MV-4-11 (cell line): ENCODE measurements at regions not wholly inside any gene's neighbourhood (a gene's known extent, or its start where the extent isn't known, plus 50 kb on each side); places are given as distances from the start of the nearest gene placed in this dataset.

ENCODE experiments used
- DNase-seq: peaks from one replicate; lab custom pipeline; 2025; lab: John Stamatoyannopoulos, UW

GRCh38 chr14:61107869-61108493, 126.9 kb downstream of the SLC38A6 start:
- no peak for DNase-seq

GRCh38 chr14:61106959-61107641, 126.1 kb downstream of the SLC38A6 start:
- no peak for DNase-seq

GRCh38 chr14:61106271-61106958, 125.4 kb downstream of the SLC38A6 start:
- peak; percentile 18 for DNase-seq

- peak; percentile 61 for DNase-seq
Measured at GRCh38 chr14:61104358-61104757, 123.3 kb downstream of the SLC38A6 start.

GRCh38 chr14:61103541-61104339, 122.7 kb downstream of the SLC38A6 start:
- DNase-seq: peak; percentile 95

GRCh38 chr14:61102549-61103466, 121.8 kb downstream of the SLC38A6 start:
- DNase-seq: no peak
